DMS153 treated with DMSO at 0.1 percent for 48 hours (cell line): ENCODE measurements at regions not wholly inside any gene's neighbourhood (a gene's known extent, or its start where the extent isn't known, plus 50 kb on each side); places are given as distances from the start of the nearest gene placed in this dataset.
"Not testable (repeated sequence)": the region's sequence is repeated elsewhere in the genome, so short reads cannot be mapped to it uniquely, and the experiment has no call there.

Source experiments
- DNase-seq: peaks from one replicate; lab custom pipeline; 2025; ENCODE audit not compliant: unreplicated experiment; lab: John Stamatoyannopoulos, UW

DNA sequence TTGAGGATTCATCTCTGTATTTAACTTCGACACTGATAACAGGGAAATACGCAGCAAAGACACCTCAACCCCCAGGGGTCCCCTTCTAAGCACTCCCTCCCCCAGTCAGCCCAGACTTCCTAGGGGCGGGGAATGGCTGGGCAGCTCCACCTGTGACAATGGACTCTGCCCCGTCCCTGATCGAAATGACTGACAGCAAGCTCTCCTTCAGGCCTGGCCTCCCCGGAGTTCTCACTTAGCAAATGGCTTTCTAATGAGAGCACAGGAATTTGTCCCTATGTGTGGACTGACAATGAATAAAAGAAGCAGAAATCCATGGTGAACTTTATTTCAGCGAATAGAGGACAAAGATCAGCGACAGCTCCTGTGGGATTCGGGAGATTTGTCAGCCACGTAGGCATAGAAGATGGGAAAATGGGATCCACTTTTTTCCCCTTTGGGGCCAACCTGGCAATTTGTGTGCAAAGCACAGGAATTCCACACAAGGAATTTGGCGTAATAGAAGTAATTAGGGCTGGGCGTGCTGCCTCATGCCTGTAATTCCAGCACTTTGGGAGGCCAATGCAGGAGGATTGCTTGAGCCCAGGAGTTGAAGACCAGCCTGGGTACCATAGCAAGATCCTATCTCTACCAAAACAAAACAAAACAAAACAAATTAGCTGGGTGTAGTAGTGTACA lies 63.8 kb downstream of the TNFAIP2 start:
- DNase-seq: no peak

DNA sequence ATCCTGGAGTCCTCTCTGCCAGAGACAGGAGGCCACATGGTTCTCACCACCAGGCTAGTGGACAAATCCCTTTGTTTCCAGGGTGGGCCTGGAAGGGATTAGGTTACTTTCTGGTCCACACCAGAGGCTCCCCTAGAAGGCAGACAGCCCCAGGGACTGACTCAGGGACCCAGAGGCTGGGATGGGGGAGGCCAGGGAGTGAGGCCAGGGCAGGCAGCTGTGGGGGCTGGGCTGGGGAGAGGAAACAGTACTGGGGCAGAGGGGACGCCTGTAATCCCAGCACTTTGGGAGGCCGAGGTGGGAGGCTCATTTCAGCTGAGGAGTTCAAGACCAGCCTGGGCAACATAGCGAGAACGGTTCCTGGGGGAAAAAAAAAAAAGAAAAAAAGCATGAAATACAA lies 64.7 kb downstream of the TNFAIP2 start:
- no peak for DNase-seq

DNA sequence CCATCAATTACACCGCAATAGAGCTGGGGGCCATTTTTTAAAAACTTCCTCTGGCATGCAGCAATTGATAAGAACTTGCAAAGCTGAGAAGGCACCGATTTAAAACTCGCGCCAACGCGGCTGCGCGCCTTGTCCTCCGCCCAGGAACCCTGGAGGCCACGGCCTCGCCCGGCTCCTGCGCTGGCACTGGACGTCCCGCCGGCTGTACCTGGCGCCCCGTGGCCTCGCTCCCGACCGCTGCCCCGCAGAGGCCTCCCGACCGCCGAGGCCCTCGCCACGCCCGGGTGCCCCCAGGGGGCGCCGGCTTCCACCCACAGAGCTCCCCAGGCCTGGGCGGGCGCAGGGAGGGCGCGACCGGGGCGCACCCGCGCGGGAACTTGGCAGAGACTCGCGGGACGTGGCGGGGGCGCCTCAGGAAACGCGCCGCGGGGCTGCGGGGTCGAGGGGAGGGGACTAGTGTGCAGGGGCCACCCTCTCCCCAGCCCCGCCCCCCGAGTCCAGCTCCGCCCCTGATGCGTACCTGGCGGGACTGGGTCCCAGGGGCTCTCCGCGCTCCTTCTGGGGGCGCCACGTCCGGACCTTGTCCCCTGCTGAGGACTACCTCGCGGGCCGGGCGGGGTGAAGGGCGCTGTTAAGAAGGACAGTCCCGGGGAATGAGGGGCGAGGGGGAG lies 65.7 kb downstream of the TNFAIP2 start:
- DNase-seq: no peak

DNA sequence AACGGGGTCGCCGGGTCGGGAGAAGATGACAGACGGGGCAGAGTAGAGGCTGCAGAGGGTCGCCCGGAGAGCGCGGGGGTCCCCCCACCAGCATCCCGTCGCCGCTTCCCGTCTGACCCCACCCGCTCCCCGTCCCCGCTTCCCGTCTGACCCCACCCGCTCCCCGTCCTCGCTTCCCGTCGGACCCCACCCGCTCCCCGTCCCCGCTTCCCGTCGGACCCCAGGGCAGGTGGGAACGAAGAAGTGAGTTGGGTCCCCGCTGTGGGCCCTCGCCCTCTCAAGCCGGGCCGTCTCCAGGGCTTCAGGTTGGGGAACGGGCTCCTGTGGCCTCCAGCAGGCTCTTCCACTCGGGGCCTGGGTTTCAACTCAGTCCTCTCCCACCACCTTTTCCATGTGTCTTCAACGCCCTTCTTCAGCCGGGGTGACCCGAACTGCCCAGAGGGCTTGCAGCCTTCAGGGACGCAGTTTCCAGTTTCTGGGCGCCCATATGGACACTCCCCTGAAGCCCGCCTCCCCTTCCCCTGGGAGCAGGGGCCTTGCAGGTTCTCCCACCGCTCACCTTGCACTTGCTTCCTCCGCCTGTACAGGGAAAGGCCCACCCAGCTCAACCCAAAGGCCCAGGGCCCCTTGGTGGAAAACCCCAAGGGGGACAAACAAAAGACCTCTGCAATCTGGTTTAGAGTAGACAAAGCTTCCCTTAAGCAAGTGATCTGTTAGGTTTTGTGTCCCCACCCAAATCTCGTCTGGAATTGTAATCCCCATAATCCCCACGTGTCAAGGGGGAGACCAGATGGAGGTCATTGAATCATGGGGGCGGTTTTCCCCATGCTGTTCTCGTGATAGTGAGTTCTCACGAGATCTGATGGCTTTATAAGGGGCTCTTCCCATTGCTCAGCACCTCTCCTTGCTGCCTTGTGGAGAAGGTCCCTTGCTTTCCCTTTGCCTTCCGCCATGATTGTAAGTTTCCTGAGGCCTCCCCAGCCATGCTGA lies 66.5 kb downstream of the TNFAIP2 start:
- no peak for DNase-seq

DNA sequence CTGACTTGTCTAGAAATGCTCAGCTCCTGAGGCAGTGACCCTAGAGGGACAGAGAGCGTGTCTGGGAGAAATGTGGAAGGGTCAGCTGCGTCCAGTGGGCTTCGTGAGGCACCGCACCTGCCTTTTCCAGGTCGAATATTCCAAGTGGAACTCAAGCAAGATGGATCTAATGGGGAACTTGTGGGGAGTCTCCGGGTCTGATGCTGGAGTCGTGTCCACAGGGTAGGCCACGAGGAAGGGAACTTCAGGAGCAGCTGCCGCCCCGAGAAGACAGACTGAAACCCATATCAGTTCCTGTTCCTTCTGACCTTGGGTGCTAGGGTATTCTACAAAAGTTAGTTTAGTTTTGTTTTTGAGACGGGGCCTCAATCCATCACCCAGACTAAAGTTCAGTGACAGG lies 67.5 kb downstream of the TNFAIP2 start:
- no peak for DNase-seq

DNA sequence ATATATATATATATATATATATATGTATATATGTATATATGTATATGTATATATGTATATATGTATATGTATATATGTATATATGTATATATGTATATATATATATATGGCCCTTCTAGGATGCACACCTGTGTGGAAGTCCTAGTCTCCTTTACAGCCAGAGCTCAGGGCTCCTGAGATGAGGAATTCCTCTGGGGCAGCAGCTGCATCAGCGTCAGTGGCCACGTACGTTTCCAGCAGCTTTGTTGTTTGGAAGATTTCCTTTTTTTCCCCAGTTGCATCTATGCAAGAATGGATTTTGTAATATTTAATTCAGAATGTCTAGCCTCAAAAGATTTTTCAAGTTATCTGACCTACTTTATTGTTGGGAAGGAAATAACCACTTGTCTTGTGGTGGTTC lies 68.6 kb downstream of the TNFAIP2 start:
- no peak for DNase-seq

DNA sequence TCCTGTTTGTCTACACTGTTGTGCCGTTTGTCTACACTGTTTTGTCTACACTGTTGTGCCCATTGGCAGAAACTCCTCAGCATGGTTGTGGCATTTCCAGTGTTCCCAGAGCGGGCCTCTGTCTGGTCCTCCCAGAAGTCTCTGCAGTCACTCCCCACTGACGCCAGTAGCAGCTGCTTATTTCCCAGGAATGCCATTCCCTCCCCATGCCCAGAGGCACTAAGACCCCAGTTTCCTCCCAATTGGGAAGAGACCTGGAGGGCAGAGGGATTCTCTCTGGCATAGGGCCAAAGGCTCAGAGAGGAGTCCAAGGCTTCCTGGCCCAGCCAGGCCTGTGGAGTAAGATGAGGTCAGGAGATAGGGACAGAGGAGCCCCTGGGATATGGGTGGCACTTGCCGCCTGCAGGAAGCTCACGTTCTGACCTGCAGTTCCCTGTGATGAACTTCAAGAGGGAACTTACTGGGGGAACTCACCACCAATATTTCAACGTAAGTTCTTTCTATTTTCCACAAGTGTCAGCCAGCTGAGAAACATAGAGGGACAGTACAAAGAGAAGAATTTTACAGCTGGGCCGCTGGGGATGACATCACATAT lies 69.1 kb downstream of the TNFAIP2 start:
- no peak for DNase-seq

DNA sequence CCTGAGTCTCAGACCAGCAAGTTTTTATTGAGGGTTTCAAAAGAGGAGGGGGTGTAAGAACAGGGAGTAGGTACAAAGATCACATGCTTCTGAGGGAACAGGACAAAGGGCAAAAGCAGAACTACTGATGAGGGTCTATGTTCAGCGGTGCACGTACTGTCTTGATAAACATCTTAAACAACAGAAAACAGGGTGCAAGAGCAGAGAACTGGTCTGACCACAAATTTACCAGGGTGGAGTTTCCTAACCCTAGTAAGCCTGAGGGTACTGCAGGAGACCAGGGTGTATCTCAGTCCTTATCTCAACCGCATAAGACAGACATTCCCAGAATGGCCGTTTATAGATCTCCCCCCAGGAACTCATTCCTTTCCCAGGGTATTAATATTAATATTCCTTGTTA lies 69.6 kb downstream of the TNFAIP2 start:
- DNase-seq: not testable (repeated sequence)

DNA sequence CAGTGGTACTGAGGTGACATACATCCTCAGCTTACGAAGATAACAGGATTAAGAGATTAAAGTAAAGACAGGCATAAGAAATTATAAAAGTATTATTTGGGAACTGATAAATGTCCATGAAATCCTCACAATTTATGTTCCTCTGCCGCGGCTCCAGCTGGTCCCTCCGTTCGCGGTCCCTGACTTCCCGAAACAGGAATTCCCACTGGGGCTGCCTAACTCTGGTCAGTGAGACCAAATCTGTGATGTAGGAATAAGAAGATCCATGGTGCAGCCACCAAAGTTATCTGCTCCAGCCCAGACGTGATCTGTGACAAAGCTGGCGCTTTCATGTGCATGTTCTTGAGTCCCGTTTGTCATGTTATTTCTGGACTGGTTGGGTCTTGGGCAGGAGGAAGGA lies 70.2 kb downstream of the TNFAIP2 start:
- not testable (repeated sequence) for DNase-seq

DNA sequence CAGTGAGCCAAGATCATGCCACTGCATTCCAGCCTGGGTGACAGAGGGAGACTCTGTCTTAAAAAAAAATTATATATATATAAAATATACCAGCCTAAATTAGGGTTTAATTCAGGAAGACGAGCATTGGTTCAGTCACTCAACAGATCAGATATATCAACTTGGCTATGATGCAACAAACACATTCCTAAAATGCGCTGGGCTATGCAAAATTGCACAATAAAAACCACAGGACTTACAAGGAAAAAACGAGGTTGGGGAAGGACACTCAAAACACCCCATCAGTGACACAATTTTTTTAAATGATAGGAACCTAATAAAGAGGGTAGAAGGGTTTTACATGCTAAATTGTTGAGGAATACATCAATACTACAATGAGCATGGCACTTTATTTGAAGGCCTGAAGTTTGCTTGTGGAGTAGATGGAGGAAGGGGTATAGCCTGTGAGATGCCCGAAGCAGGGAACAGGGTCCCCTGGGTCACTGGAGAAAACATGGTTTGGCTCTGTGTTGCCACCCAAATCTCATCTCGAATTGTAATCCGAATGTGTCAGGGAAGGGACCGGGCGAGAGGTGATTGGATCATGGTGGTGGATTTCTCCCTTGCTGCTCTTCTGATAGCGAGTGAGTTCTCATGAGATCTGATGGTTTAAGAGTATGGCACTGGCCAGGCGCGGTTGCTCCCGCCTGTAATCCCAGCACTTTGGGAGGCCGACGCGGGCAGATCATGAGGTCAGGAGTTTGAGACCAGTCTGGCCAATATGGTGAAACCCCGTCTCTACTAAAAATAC lies 71.2 kb downstream of the TNFAIP2 start:
- DNase-seq: no peak

DNA sequence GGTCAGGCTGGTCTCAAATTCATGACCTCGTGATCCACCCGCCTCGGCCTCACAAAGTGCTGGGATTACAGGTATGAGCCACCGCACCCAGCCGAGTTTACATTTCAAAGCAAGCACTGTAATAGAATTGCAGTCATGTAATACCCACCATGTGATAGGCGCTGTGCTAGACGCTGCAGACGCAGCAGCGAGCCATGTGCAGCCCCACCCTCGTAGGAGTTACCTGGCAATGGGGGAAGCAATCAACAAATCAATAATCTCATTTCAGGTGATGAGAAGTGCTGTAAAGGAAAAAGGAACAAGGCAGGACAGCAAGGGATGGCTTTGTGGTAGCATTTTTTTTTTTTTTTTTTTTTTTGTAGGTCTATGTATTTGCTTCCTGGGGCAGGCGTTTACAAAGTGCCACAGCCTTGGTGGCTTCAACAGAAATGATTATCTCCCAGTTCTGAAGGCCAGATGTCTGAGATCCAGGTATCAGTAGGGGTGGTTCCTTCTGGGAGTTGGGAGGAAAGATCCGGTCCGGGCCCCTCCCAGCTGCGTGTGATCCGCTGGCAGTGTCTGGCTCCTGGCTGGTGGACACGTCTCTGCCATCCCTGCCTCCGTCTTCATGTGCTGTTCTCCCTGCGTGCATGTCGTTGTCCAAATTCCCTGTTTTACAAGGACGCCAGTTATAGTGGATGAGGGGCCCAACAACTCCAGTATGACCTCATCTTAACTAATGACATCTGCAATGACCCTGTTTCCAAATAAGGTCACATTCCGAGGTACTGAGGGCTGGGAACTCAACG lies 72.8 kb downstream of the TNFAIP2 start:
- DNase-seq: no peak

DNA sequence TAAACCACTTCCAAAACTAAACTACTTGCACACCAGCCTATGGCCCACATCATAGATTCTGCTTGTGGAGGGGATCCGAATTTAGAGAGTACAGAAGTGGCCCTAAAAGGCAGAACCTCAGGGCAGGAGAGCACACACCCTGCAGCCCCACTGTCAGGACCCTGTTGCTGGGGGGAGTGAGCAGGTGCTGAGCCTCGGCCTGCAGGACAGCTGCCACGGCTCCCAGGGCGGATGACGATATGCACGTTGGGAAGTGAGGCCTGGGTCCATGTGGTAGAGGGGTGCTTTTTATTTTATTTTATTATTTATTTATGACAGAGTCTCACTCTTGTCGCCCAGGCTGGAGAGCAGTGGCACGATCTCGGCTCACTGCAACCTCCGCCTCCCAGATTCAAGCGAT lies 73.5 kb downstream of the TNFAIP2 start:
- no peak for DNase-seq

DNA sequence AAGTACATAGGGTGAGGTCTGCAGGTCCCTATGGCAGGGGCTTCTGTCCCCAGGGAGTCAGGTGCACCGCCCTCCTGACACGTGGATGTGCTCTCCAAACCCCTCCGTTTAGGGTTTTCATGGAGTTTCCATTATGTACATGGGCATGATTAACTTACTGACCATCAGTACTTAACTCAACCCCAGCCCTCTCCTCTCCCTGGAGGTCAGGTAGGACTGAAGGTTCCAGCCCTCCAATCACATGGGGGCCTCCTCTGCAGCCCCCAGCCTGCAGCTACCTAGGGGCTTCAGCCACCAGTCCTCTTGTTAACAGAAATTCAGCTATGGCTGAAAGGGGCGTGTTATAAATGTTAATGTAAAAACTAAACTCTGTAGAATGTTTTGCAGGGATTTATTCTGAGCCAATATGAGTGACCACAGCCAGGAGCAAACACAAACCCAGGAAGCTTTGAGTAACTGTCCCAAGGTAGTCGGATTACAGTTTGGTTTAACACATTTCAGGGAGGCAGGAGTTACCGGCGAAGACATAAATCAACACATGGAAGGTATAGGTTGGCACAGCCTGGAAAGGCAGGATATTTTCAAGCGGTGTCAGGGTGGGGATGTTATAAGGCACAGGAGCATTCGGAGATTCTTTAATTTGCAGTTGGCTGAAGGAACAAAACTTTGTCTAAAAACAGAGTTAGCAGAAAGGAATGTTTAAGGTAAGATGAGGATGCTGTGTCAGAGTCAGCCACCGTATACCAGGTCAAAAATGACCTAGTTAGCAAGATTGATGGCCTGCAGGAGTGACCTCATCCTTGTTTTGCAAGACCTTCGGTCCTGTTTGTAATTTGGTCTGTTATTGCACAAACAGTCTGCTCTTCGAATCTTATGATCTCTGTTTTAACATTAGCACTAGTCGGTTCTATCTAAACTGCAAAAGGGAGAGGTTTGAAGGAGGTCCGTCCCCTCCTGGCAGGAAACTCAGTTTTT lies 75.2 kb downstream of the TNFAIP2 start:
- DNase-seq: no peak

DNA sequence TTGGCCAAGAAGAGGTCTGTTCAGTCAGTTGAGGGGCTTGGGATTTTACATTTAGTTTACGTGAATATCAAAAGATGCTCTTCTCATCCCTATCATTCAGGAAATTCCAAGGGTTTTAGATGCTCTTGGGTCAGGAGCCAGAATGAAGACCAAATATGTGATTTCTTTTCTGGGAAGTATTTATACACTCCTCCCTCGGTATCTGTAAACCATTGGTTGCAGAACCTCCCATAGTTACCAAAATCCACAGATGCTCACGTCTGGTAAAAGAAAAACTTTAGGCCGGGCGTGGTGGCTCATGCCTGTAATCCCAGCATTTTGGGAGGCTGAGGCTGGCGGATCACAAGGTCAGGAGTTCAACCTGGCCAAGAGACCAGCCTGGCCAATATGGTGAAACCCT lies 75.9 kb downstream of the TNFAIP2 start:
- no peak for DNase-seq

DNA sequence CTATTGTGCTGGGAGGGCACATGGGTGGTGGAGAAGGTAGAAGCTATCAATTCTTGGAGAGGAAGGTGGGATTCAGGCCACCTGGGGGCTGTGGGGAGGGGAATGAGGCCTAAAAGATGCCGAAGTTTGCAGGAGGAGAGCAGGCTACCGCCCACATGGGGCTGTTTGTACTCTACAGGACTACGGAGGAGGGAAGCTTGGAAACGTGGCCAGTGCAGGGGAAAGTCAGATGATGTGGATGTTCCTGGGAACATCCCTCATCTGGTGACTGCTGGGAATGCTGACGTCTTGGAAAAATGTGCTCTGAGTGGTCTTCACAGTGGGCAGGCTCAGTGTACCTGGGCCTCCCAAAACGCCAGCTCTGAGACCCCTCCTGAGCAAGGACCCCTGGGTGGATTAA lies 78.5 kb downstream of the TNFAIP2 start:
- DNase-seq: no peak

DNA sequence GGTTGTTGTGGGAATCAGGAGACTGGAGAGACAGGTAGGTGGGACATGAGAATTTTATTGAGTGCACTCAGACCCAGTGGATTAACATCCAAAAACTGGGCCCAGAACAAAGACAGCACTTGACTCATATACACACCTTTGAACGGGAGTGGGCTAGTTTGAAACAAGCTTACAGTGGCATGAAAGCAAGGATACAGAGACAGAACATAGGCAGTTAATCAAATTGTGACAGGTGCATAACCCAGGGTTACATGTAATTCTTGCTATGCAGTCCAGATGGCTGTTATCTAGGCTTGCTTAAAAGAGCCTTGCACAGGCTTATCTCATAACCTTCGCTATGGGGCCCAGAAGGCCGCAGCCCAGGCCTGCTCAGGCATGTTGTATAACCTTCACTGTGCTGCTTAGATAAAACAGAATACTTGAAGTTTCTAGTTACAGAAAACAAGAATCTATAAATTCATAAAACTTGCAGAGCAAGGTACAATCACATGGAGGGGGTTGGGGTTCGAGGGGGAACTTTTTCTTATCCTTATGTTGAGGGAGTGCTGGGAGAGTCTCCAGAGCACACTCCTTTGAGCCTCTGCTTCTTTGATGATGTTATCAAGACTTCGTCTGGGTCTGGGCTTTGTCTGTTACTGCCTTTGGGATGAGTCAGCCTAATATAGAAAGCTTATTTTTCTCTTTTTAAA lies 81.7 kb downstream of the TNFAIP2 start:
- no peak for DNase-seq

DNA sequence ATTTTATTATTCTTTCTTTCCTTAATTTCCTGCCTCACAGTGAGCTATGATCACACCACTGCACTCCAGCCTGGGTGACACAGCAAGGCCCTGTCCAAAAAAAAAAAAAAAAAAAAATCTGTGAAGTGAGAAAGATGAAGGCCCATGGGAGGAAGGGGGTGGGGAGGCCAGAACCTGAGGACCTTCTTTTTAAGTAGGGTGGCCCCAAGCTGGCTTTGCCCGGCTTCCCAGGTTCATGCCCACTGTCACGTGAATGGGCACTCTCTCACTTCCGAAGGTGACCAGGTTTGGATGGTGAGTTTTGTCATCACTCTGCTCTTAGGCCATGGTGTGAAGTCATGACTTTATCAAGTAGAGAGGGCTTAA lies 82.3 kb downstream of the TNFAIP2 start:
- DNase-seq: no peak

DNA sequence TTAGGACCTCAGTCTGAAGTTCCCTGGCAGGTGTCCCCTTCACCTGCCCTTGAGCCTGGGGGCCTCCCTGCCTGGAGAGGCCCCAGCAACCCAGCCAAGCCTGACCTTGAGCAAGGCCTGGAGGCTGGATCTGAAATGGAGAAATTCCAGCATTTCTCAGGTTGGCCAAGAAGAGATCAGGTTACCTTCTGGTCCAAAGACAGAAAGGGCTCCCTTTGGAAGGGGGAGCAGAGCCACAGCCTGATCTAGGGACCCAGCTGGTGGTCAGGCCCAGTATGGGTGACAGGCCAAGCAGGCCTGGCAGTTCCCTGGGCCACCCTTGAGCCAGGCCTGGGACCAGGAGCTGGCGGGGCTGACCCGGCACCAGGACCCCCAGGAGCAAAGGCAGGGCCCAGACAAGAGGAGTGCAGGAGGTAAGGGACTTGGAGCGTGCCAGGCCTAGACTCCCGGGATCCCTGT lies 82.8 kb downstream of the TNFAIP2 start:
- no peak for DNase-seq
